Astrocyte (in vitro differentiated cells and primary cell): ENCODE measurements at regions not wholly inside any gene's neighbourhood (a gene's known extent, or its start where the extent isn't known, plus 50 kb on each side); places are given as distances from the start of the nearest gene placed in this dataset.

ENCODE experiments used
- DNase-seq: peaks from one replicate; pipeline ENCODE4 v3.0.0-alpha.2; 2010; ENCODE audit warnings: low read depth
- FAIRE-seq: peaks from 2 replicates; lab custom pipeline; 2011; peaks lifted over from hg19 to GRCh38; lab: Jason Lieb, UNC
- H2AFZ ChIP-seq: 2 replicates; pipeline ENCODE4 v1.6.0; 2012; ENCODE audit warnings: low read depth, low read length, inconsistent platforms
- H3K27ac ChIP-seq: 2 replicates; pipeline ENCODE4 v1.5.1; 2011; ENCODE audit warnings: low read depth, low read length, inconsistent platforms
- H3K27me3 ChIP-seq: 2 replicates; pipeline ENCODE4 v1.6.0; 2011; ENCODE audit warnings: low read length, inconsistent platforms; ENCODE audit not compliant: insufficient read depth
- H3K36me3 ChIP-seq: 2 replicates; pipeline ENCODE4 v1.5.1; 2011; ENCODE audit warnings: low read length, inconsistent platforms; ENCODE audit not compliant: insufficient read depth
- H3K4me1 ChIP-seq: 2 replicates; pipeline ENCODE4 v1.5.1; 2011; ENCODE audit warnings: low read length, inconsistent platforms; ENCODE audit not compliant: insufficient read depth
- H3K4me2 ChIP-seq: 2 replicates; pipeline ENCODE4 v1.6.0; 2012; ENCODE audit warnings: low read length, inconsistent platforms
- H3K4me3 ChIP-seq: 2 replicates; pipeline ENCODE4 v1.5.1; 2011; ENCODE audit warnings: low read depth, mild to moderate bottlenecking, low read length, inconsistent platforms; ENCODE audit not compliant: insufficient read depth
- H3K79me2 ChIP-seq: 2 replicates; pipeline ENCODE4 v1.6.0; 2012; ENCODE audit warnings: mild to moderate bottlenecking, low read length, inconsistent platforms; ENCODE audit not compliant: insufficient read depth
- H3K9ac ChIP-seq: 2 replicates; pipeline ENCODE4 v1.6.0; 2012; ENCODE audit warnings: mild to moderate bottlenecking, low read length, inconsistent platforms
- H3K9me3 ChIP-seq: 2 replicates; pipeline ENCODE4 v1.5.1; 2012; ENCODE audit warnings: low read depth, mild to moderate bottlenecking, low read length, inconsistent platforms; ENCODE audit not compliant: insufficient read depth
- H4K20me1 ChIP-seq: 2 replicates; pipeline ENCODE4 v1.6.0; 2012; ENCODE audit warnings: low read length, inconsistent platforms; ENCODE audit not compliant: insufficient read depth
- H3K27ac Mint-ChIP-seq: one replicate; pipeline ENCODE4 v1.8.0; 2021; ENCODE audit warnings: mild to moderate bottlenecking, mixed read lengths; ENCODE audit not compliant: unreplicated experiment
- H3K27me3 Mint-ChIP-seq: one replicate; pipeline ENCODE4 v1.8.0; 2021; ENCODE audit warnings: low read depth, mixed read lengths; ENCODE audit not compliant: unreplicated experiment
- H3K36me3 Mint-ChIP-seq: one replicate; pipeline ENCODE4 v1.8.0; 2021; ENCODE audit warnings: low read depth, mixed read lengths; ENCODE audit not compliant: unreplicated experiment
- H3K4me1 Mint-ChIP-seq: one replicate; pipeline ENCODE4 v1.8.0; 2021; ENCODE audit warnings: low read depth, mixed read lengths; ENCODE audit not compliant: unreplicated experiment
- H3K4me3 Mint-ChIP-seq: one replicate; pipeline ENCODE4 v1.8.0; 2021; ENCODE audit warnings: mild to moderate bottlenecking, moderate library complexity, mixed read lengths; ENCODE audit not compliant: unreplicated experiment
- H3K9me3 Mint-ChIP-seq: one replicate; pipeline ENCODE4 v1.8.0; 2021; ENCODE audit warnings: mild to moderate bottlenecking, mixed read lengths; ENCODE audit not compliant: unreplicated experiment
- EZH2 ChIP-seq: IDR thresholded peaks from 2 replicates; pipeline ENCODE4 v1.6.1; 2012; ENCODE audit warnings: mild to moderate bottlenecking, low read length, inconsistent platforms; ENCODE audit not compliant: insufficient read depth
- TF ChIP-seq, protein P1 (sequence below): IDR thresholded peaks from 2 replicates; pipeline ENCODE4 v1.5.1; 2011; ENCODE audit warnings: low read depth, mild to moderate bottlenecking, inconsistent platforms, low read length, moderate library complexity; ENCODE audit not compliant: insufficient read depth

DNA sequence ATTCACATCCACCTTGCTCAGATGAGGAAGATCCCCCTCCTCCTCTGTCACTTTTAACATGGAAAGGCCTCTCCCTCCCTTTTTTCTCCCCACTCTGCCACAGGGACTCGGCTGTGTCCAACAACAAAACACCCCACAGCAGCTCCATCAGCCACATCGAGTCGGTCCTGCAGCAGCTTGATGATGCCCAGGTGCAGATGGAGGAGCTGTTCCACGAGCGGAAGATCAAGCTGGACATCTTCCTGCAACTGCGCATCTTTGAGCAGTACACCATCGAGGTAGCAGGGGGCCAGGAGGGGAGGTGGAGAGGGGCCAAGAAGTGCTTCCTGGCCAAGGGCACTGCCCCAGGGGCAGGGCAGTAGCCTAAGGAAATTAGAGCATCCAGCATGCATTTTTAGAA lies 331.7 kb upstream of the UMPS start:
- H3K36me3 Mint-ChIP-seq: peaks cover 9% of the 10 kb centered on the region
- no peak overlapping the region for H3K4me3 Mint-ChIP-seq
- H2AFZ ChIP-seq: no peak overlapping the region
- H3K9me3 ChIP-seq: no peaks in the 10 kb centered on the region
- no peaks in the 10 kb centered on the region for H4K20me1 ChIP-seq
- H3K27me3 ChIP-seq: no peaks in the 10 kb centered on the region
- no peak overlapping the region for H3K4me3 ChIP-seq
- no peaks in the 10 kb centered on the region for H3K79me2 ChIP-seq
- FAIRE-seq (no peak), DNase-seq (no peak)
- no peak overlapping the region for H3K4me2 ChIP-seq
- no peaks in the 10 kb centered on the region for H3K4me1 ChIP-seq
- H3K27me3 Mint-ChIP-seq: no peaks in the 10 kb centered on the region
- peaks cover 3% of the 10 kb centered on the region for H3K36me3 ChIP-seq
- H3K9ac ChIP-seq: no peak overlapping the region
- peaks cover 20% of the 10 kb centered on the region for H3K4me1 Mint-ChIP-seq
- no peak overlapping the region for H3K27ac Mint-ChIP-seq
- TF ChIP-seq, protein P1, sequence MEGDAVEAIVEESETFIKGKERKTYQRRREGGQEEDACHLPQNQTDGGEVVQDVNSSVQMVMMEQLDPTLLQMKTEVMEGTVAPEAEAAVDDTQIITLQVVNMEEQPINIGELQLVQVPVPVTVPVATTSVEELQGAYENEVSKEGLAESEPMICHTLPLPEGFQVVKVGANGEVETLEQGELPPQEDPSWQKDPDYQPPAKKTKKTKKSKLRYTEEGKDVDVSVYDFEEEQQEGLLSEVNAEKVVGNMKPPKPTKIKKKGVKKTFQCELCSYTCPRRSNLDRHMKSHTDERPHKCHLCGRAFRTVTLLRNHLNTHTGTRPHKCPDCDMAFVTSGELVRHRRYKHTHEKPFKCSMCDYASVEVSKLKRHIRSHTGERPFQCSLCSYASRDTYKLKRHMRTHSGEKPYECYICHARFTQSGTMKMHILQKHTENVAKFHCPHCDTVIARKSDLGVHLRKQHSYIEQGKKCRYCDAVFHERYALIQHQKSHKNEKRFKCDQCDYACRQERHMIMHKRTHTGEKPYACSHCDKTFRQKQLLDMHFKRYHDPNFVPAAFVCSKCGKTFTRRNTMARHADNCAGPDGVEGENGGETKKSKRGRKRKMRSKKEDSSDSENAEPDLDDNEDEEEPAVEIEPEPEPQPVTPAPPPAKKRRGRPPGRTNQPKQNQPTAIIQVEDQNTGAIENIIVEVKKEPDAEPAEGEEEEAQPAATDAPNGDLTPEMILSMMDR: no peak
- no peak for TF ChIP-seq EZH2
- no peaks in the 10 kb centered on the region for H3K9me3 Mint-ChIP-seq
- no peak overlapping the region for H3K27ac ChIP-seq

DNA sequence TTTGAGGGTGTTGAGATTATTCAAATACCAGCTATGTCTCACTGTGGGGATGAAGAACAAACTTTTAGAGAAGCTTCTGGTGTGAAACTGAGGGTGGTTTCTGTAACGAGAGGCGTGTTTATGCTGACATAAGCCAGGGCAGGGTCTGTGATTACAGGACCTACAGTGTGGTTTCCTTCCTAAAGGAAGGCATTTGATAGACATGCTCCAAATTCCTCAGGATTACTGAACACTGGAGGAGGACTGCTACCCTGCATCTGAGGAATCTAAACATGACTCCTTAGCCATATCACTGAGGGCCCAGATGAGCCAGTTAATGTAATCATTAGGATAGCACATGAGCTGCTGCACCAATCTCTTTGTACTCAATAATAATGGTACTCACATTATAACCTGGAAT lies 328.4 kb upstream of the UMPS start:
- peak overlapping the region; percentile 4 for H3K4me2 ChIP-seq
- DNase-seq: peak; percentile 54
- peak overlapping the region; percentile 82 for H3K27ac Mint-ChIP-seq
- no peak overlapping the region for H3K27ac ChIP-seq
- peaks cover 9% of the 10 kb centered on the region for H3K36me3 Mint-ChIP-seq
- no peaks in the 10 kb centered on the region for H3K9me3 Mint-ChIP-seq
- FAIRE-seq: peak; percentile 52
- H3K27me3 Mint-ChIP-seq: no peaks in the 10 kb centered on the region
- H3K4me1 ChIP-seq: no peaks in the 10 kb centered on the region
- H3K4me3 Mint-ChIP-seq: peak overlapping the region; percentile 3
- H3K9me3 ChIP-seq: no peaks in the 10 kb centered on the region
- no peak overlapping the region for H2AFZ ChIP-seq
- no peaks in the 10 kb centered on the region for H4K20me1 ChIP-seq
- no peaks in the 10 kb centered on the region for H3K27me3 ChIP-seq
- no peak overlapping the region for H3K9ac ChIP-seq
- H3K36me3 ChIP-seq: no peaks in the 10 kb centered on the region
- H3K79me2 ChIP-seq: no peaks in the 10 kb centered on the region
- TF ChIP-seq, protein P1: no peak
- no peak for TF ChIP-seq EZH2
- peaks cover 9% of the 10 kb centered on the region for H3K4me1 Mint-ChIP-seq
- H3K4me3 ChIP-seq: no peak overlapping the region

DNA sequence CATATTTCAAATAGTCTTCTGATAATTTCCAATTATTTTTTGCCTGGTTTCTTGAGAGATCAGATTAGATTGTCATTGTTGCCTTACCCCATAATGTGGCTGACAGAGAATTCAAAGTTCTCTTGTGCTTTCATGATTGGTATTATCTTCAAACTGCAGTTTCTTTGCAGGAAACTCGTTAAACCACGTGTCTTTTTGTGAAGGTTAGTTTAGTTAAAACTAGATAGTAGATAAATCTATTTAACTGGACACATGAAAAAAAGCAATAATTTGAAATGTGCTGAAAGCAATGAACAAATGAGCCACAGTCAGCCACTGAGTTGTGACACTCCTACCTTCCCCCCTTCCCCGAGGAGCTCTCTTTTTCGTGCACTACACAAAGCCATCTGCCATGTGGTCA lies 327.5 kb upstream of the UMPS start:
- Histone ChIP-seq H4K20me1 (no peaks in the 10 kb centered on the region), H3K79me2 (no peaks in the 10 kb centered on the region), H3K27me3 (no peaks in the 10 kb centered on the region), H3K4me2 (no peak overlapping the region), H3K9ac (no peak overlapping the region), H3K36me3 (no peaks in the 10 kb centered on the region), H3K27ac (no peak overlapping the region), H3K4me3 (no peak overlapping the region), H2AFZ (no peak overlapping the region), H3K9me3 (no peaks in the 10 kb centered on the region), H3K4me1 (no peaks in the 10 kb centered on the region)
- TF ChIP-seq, protein P1: no peak
- TF ChIP-seq EZH2: no peak
- Mint-ChIP-seq H3K27me3 (no peaks in the 10 kb centered on the region), H3K4me3 (no peak overlapping the region), H3K36me3 (peaks cover 9% of the 10 kb centered on the region), H3K4me1 (peaks cover 9% of the 10 kb centered on the region), H3K9me3 (no peaks in the 10 kb centered on the region), H3K27ac (no peak overlapping the region)
- DNase-seq: no peak
- FAIRE-seq: no peak
